Sigmoid colon (tissue), 4 donors: ENCODE measurements at regions not wholly inside any gene's neighbourhood (a gene's known extent, or its start where the extent isn't known, plus 50 kb on each side); places are given as distances from the start of the nearest gene placed in this dataset.

Source experiments
- CTCF ChIP-seq, 4 experiments: fragments of 450-650 bp in 3 of 4; fragments of 200-600 bp in 1 of 4; IDR thresholded peaks; one replicate each; pipeline ENCODE4 v1.5.1; 2016 to 2019; ENCODE audit warnings: antibody characterized with exemption in 4 of 4, mild to moderate bottlenecking in 3 of 4, moderate library complexity in 2 of 4
- EP300 ChIP-seq, 4 donors: sonication (generic); formaldehyde crosslinking; IDR thresholded peaks; one replicate each; pipeline ENCODE4 v1.6.1; 2017; ENCODE audit warnings: antibody characterized with exemption in 4 of 4
- POLR2A ChIP-seq, 2 donors: fragments of 450-650 bp; IDR thresholded peaks; one replicate each; pipeline ENCODE4 v1.6.1; 2016; ENCODE audit warnings: antibody characterized with exemption in 2 of 2, mild to moderate bottlenecking in 2 of 2, moderate library complexity in 2 of 2
- POLR2AphosphoS5 ChIP-seq, 4 donors: sonication (generic); formaldehyde crosslinking; IDR thresholded peaks; one replicate each; pipeline ENCODE4 v1.6.1; 2017; ENCODE audit warnings: antibody characterized with exemption in 4 of 4

- TF ChIP-seq POLR2A (IDR thresholded peaks at IDR 0.05) (no peak), CTCF (IDR thresholded peaks at IDR 0.05) (no peak), POLR2AphosphoS5 (IDR thresholded peaks at IDR 0.05) (no peak), EP300 (IDR thresholded peaks at IDR 0.05) (no peak)
These were observed 118.5 kb downstream of the EN1 start for GRCh38 chr2:118728984-118729383.
